Peyer's patch (tissue), 4 donors: ENCODE measurements at regions not wholly inside any gene's neighbourhood (a gene's known extent, or its start where the extent isn't known, plus 50 kb on each side); places are given as distances from the start of the nearest gene placed in this dataset.
"Not testable (repeated sequence)": the region's sequence is repeated elsewhere in the genome, so short reads cannot be mapped to it uniquely, and the experiment has no call there.

Source experiments
- DNase-seq, 3 donors: peaks; one replicate each; pipeline ENCODE4 v3.0.0-alpha.2; 2017 to 2019
- H3K27ac ChIP-seq, 4 donors: fragments of 200-600 bp; sonication (generic); one replicate each; pipeline ENCODE4 v1.5.1; 2016 to 2019
- H3K27me3 ChIP-seq, 2 donors: fragments of 200-600 bp; sonication (generic); one replicate each; pipeline ENCODE4 v1.5.1; 2019
- H3K36me3 ChIP-seq, 3 donors: fragments of 200-600 bp; sonication (generic); one replicate each; pipeline ENCODE4 v1.5.1; 2016 to 2019
- H3K4me1 ChIP-seq, 4 donors: fragments of 200-600 bp; sonication (generic); one replicate each; pipeline ENCODE4 v1.5.1; 2016 to 2019
- H3K4me3 ChIP-seq, 4 donors: fragments of 200-600 bp; sonication (generic); 1 replicate in 3 of 4; 2 replicates in 1 of 4; pipeline ENCODE4 v1.5.1; 2016 to 2019; ENCODE audit warnings: mild to moderate bottlenecking in 1 of 4
- H3K9me3 ChIP-seq, 4 donors: fragments of 200-600 bp; sonication (generic); one replicate each; pipeline ENCODE4 v1.5.1; 2016 to 2019; ENCODE audit warnings: mild to moderate bottlenecking in 1 of 4
- CTCF ChIP-seq, 6 experiments: fragments of 450-650 bp in 4 of 6; fragments of 200-600 bp in 2 of 6; sonication (generic) in 1 of 6; IDR thresholded peaks; one replicate each; pipeline ENCODE4 v1.5.1; 2017 to 2019; ENCODE audit warnings: antibody characterized with exemption in 6 of 6, mild to moderate bottlenecking in 3 of 6, moderate library complexity in 1 of 6
- POLR2A ChIP-seq, 2 donors: fragments of 450-650 bp; IDR thresholded peaks; one replicate each; pipeline ENCODE4 v1.5.1; 2017; ENCODE audit warnings: antibody characterized with exemption in 2 of 2, mild to moderate bottlenecking in 2 of 2, moderate library complexity in 2 of 2

DNA sequence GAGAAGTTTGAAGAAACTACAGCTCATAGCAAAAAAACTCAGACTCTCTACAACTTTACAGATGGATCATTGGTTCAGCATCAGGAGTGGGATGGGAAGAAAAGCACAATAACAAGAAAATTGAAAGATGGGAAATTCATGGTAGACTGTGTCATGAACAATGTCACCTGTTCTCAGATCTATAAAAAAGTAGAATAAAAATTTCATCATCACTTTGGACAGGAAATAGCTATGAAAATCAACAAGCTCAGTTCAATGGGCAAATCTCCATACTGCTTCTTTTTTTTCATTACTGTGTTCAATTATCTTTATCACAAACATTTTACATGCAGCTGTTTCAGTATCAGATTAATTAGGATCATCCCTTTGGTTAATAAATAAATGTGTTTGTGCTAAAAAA is 76.5 kb upstream of the RAPGEF2 start:
- Histone ChIP-seq H3K27ac (no peak overlapping the region), H3K36me3 (no peaks in the 10 kb centered on the region), H3K4me3 (no peak overlapping the region), H3K4me1 (no peaks in the 10 kb centered on the region), H3K27me3 (no peaks in the 10 kb centered on the region), H3K9me3 (no peaks in the 10 kb centered on the region)
- DNase-seq, result no peak
- TF ChIP-seq POLR2A (IDR thresholded peaks at IDR 0.05) (no peak), CTCF (IDR thresholded peaks at IDR 0.05) (no peak)

DNA sequence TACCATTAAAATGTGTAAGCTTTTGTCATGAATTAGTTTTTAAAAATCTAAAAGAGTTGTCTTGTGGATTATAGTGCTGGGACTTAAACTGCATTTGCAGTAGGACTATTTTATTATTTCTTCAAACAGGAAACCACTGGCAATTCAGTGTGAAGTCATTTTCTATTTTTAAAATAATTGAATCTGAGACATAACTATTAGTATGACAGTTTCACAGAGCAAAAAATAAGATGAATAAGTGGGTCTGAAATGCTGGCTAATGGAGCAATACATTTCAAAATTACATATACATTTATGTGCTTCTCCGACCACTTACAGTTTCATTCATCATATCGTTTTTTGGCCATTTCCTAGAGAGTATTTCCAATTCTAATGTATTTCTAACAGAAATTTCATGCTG is 75.3 kb upstream of the RAPGEF2 start:
- Histone ChIP-seq H3K4me3 (no peak overlapping the region), H3K9me3 (no peaks in the 10 kb centered on the region), H3K4me1 (no peaks in the 10 kb centered on the region), H3K27me3 (no peaks in the 10 kb centered on the region), H3K36me3 (no peaks in the 10 kb centered on the region), H3K27ac (no peak overlapping the region)
- no peak for TF ChIP-seq POLR2A (IDR thresholded peaks at IDR 0.05)
- no peak for TF ChIP-seq CTCF (IDR thresholded peaks at IDR 0.05)
- DNase-seq, result no peak

GRCh38 chr4:159029481-159029880 is 73.4 kb upstream of the RAPGEF2 start:
- Histone ChIP-seq H3K4me3 (no peak overlapping the region), H3K9me3 (no peaks in the 10 kb centered on the region), H3K27ac (no peak overlapping the region), H3K4me1 (no peaks in the 10 kb centered on the region), H3K27me3 (no peaks in the 10 kb centered on the region), H3K36me3 (no peaks in the 10 kb centered on the region)
- TF ChIP-seq CTCF (IDR thresholded peaks at IDR 0.05) (no peak), POLR2A (IDR thresholded peaks at IDR 0.05) (no peak)
- DNase-seq, result no peak

DNA sequence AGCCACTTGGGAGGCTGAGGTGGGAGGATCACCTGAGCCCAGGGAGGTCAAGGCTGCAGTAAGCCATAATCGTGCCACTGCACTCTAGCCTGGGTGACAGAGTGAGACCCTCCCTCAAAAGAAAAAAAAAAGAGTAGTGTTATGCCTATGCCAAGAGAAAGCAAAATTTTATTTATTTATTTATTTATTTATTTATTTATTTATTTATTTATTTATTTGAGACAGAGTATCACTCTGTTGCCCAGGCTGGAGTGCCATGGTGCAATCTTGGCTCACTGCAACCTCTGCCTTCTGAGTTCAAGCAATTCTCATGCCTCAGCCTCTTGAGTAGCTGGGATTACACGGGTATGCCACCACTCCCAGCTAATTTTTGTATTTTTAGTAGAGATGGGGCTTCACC is 72.6 kb upstream of the RAPGEF2 start:
- not testable (repeated sequence) for DNase-seq, H3K4me1 ChIP-seq, H3K27ac ChIP-seq, H3K27me3 ChIP-seq, H3K9me3 ChIP-seq, H3K36me3 ChIP-seq, H3K4me3 ChIP-seq

GRCh38 chr4:159035570-159035969 is 67.3 kb upstream of the RAPGEF2 start:
- Histone ChIP-seq H3K9me3 (no peaks in the 10 kb centered on the region), H3K36me3 (no peaks in the 10 kb centered on the region), H3K4me3 (no peak overlapping the region), H3K27ac (no peak overlapping the region), H3K4me1 (no peaks in the 10 kb centered on the region), H3K27me3 (no peaks in the 10 kb centered on the region)
- no peak for TF ChIP-seq POLR2A (IDR thresholded peaks at IDR 0.05)
- no peak for TF ChIP-seq CTCF (IDR thresholded peaks at IDR 0.05)
- DNase-seq, result no peak

GRCh38 chr4:159038536-159038935 is 64.3 kb upstream of the RAPGEF2 start:
- Histone ChIP-seq H3K36me3 (no peaks in the 10 kb centered on the region), H3K4me1 (no peaks in the 10 kb centered on the region), H3K9me3 (no peaks in the 10 kb centered on the region), H3K27me3 (no peaks in the 10 kb centered on the region), H3K27ac (no peak overlapping the region), H3K4me3 (no peak overlapping the region)
- no peak for DNase-seq
- TF ChIP-seq CTCF (IDR thresholded peaks at IDR 0.05) (no peak), POLR2A (IDR thresholded peaks at IDR 0.05) (no peak)
